Progenitor cell of endocrine pancreas (in vitro differentiated cells): ENCODE measurements at regions not wholly inside any gene's neighbourhood (a gene's known extent, or its start where the extent isn't known, plus 50 kb on each side); places are given as distances from the start of the nearest gene placed in this dataset.

ENCODE experiments used
- DNase-seq: peaks from one replicate; pipeline ENCODE4 v3.0.0; 2021; ENCODE audit warnings: low spot score; ENCODE audit not compliant: unreplicated experiment
- H3K27ac Mint-ChIP-seq: 2 replicates; pipeline ENCODE4 v1.8.0; 2021; ENCODE audit warnings: mild to moderate bottlenecking, moderate library complexity, mixed read lengths
- H3K27me3 Mint-ChIP-seq: 2 replicates; pipeline ENCODE4 v1.8.0; 2021; ENCODE audit warnings: mixed read lengths
- H3K36me3 Mint-ChIP-seq: 2 replicates; pipeline ENCODE4 v1.8.0; 2022; ENCODE audit warnings: mixed read lengths; ENCODE audit not compliant: insufficient read depth
- H3K4me1 Mint-ChIP-seq: 2 replicates; pipeline ENCODE4 v1.8.0; 2021; ENCODE audit warnings: low read depth, mixed read lengths
- H3K4me3 Mint-ChIP-seq: 2 replicates; pipeline ENCODE4 v1.8.0; 2021; ENCODE audit warnings: low read depth, mild to moderate bottlenecking, moderate library complexity, mixed read lengths
- H3K9me3 Mint-ChIP-seq: 2 replicates; pipeline ENCODE4 v1.8.0; 2021; ENCODE audit warnings: low read depth, mixed read lengths
- TF ChIP-seq, protein P1 (sequence below): fragments of 200-600 bp; sonication (generic); IDR thresholded peaks from one replicate; pipeline ENCODE4 v1.5.0; 2021; ENCODE audit warnings: antibody characterized with exemption, mild to moderate bottlenecking; ENCODE audit not compliant: unreplicated experiment

- Mint-ChIP-seq H3K9me3 (no peaks in the 10 kb centered on the region), H3K27me3 (no peaks in the 10 kb centered on the region), H3K27ac (no peak overlapping the region), H3K4me1 (peaks cover 1% of the 10 kb centered on the region), H3K36me3 (no peaks in the 10 kb centered on the region), H3K4me3 (no peak overlapping the region)
- TF ChIP-seq, protein P1, sequence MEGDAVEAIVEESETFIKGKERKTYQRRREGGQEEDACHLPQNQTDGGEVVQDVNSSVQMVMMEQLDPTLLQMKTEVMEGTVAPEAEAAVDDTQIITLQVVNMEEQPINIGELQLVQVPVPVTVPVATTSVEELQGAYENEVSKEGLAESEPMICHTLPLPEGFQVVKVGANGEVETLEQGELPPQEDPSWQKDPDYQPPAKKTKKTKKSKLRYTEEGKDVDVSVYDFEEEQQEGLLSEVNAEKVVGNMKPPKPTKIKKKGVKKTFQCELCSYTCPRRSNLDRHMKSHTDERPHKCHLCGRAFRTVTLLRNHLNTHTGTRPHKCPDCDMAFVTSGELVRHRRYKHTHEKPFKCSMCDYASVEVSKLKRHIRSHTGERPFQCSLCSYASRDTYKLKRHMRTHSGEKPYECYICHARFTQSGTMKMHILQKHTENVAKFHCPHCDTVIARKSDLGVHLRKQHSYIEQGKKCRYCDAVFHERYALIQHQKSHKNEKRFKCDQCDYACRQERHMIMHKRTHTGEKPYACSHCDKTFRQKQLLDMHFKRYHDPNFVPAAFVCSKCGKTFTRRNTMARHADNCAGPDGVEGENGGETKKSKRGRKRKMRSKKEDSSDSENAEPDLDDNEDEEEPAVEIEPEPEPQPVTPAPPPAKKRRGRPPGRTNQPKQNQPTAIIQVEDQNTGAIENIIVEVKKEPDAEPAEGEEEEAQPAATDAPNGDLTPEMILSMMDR = no peak
- DNase-seq = no peak
These were observed 700.9 kb upstream of the CXADR start for GRCh38 chr21:16811970-16812369.

DNA sequence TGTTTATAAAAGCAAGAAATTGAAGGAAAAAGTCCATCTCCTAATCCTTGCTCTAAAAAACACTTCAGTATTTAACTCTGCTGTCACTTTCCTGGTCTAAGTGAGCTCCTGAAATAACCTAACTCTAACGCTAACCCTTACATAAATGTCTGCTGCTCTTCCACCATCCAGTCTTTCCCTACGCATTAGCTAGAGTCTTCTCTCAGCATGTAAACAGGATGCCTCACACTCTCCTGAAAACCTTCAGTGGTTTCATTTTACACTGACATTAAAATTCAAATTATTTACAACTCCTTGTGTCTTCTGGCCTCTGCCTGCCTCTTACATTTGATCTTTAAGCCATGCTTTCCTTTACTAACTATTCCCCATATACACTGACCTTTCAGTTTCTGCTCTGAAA lies 697.6 kb upstream of the CXADR start:
- TF ChIP-seq, protein P1 = no peak
- Mint-ChIP-seq H3K4me1 (peaks cover 1% of the 10 kb centered on the region), H3K36me3 (no peaks in the 10 kb centered on the region), H3K27me3 (no peaks in the 10 kb centered on the region), H3K27ac (no peak overlapping the region), H3K4me3 (no peak overlapping the region), H3K9me3 (no peaks in the 10 kb centered on the region)
- no peak for DNase-seq

DNA sequence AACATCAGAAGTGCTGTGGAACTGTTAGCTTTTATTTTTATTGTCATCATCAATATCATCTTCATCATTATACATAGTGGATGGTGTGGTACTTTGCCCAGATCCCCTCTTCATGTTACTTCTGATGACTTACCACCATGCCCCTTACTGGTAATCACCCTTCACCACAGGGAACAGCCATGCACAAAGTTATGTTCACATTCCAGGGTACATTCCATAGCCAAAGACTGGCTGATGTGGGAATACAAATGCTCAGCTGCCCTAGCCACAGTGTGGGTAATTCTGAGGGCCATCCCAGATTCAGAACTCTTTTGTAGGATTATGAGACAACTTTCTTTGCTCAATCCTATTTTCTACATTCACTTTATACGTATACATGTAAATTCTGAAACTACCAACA lies 691.3 kb upstream of the CXADR start:
- Mint-ChIP-seq H3K4me3 (no peak overlapping the region), H3K36me3 (no peaks in the 10 kb centered on the region), H3K27me3 (no peaks in the 10 kb centered on the region), H3K9me3 (no peaks in the 10 kb centered on the region), H3K4me1 (no peaks in the 10 kb centered on the region), H3K27ac (no peak overlapping the region)
- TF ChIP-seq, protein P1 = no peak
- no peak for DNase-seq

- H3K36me3 Mint-ChIP-seq = no peaks in the 10 kb centered on the region
- DNase-seq = no peak
These were observed 683.3 kb upstream of the CXADR start for GRCh38 chr21:16829532-16829931.

DNA sequence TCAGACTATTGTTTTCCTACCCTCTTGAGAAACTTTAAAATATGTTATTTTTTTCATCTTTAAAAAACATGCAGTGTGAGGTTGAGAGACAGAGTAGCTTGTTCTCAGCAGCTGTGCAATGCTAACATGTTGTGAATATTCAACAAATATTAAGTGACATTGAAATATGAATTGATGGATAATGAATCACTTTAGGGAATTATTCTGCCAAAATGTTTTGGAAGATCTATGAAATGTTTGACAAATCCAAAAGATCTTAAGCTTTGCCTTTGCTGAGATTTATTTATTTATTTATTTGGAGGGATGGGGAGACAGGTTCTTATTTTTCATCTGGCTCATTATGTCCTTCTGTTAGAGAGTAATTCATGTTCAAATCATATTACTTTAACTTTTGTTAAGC lies 680.1 kb upstream of the CXADR start:
- Mint-ChIP-seq H3K27ac (no peak overlapping the region), H3K9me3 (no peaks in the 10 kb centered on the region), H3K27me3 (no peaks in the 10 kb centered on the region), H3K4me3 (no peak overlapping the region), H3K36me3 (no peaks in the 10 kb centered on the region), H3K4me1 (no peaks in the 10 kb centered on the region)
- no peak for DNase-seq
- TF ChIP-seq, protein P1 = no peak

More at GRCh38 chr21:16829532-16829931, 683.3 kb upstream of the CXADR start:
- Mint-ChIP-seq H3K4me3 (no peak overlapping the region), H3K27ac (no peak overlapping the region), H3K9me3 (no peaks in the 10 kb centered on the region), H3K4me1 (no peaks in the 10 kb centered on the region), H3K27me3 (no peaks in the 10 kb centered on the region)
- TF ChIP-seq, protein P1 = no peak

DNA sequence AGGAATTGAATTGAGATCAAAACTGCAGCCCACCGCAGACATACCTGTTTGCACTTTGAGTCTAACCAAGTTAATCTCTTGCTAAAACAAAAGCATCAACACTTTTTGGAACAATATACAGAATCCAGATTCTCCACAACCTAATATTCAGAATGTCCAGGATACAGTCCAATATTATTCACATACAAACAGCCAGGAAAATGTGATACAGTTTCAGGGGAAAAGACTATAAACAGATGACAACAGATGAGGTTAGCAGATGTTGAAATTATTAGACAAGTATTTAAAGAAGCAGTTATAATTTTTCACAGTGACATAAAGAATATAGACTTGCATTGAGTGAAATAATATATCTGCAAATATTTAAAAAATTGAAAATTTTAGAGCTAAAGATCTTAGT lies 678.1 kb upstream of the CXADR start:
- Mint-ChIP-seq H3K4me1 (peaks cover 2% of the 10 kb centered on the region), H3K27me3 (no peaks in the 10 kb centered on the region), H3K36me3 (no peaks in the 10 kb centered on the region), H3K27ac (no peak overlapping the region), H3K4me3 (no peak overlapping the region), H3K9me3 (no peaks in the 10 kb centered on the region)
- DNase-seq = no peak
- TF ChIP-seq, protein P1 = no peak
